Sigmoid colon (tissue), 6 donors: ENCODE measurements at regions not wholly inside any gene's neighbourhood (a gene's known extent, or its start where the extent isn't known, plus 50 kb on each side); places are given as distances from the start of the nearest gene placed in this dataset.

ENCODE experiments used
- DNase-seq: peaks from one replicate; pipeline ENCODE4 v3.0.0-alpha.2; 2019
- H3K27ac ChIP-seq, 4 donors: fragments of 200-600 bp; sonication (generic); one replicate each; pipeline ENCODE4 v1.5.1; 2016 to 2019; ENCODE audit warnings: mild to moderate bottlenecking in 1 of 4
- H3K27me3 ChIP-seq, 3 donors: fragments of 200-600 bp; sonication (generic); one replicate each; pipeline ENCODE4 v1.5.1; 2019; ENCODE audit warnings: mild to moderate bottlenecking in 1 of 3
- H3K36me3 ChIP-seq, 4 donors: fragments of 200-600 bp; sonication (generic); one replicate each; pipeline ENCODE4 v1.5.1; 2016 to 2019
- H3K4me1 ChIP-seq, 4 donors: fragments of 200-600 bp; sonication (generic); one replicate each; pipeline ENCODE4 v1.5.1; 2017 to 2019
- H3K4me3 ChIP-seq, 4 donors: fragments of 200-600 bp; sonication (generic); one replicate each; pipeline ENCODE4 v1.5.1; 2017 to 2019; ENCODE audit warnings: mild to moderate bottlenecking in 2 of 4, moderate library complexity in 1 of 4
- H3K9me3 ChIP-seq, 4 donors: fragments of 200-600 bp in 3 of 4; sonication (generic) in 3 of 4; one replicate each; pipeline versions ENCODE4 v1.5.1 to v1.6.1; 2013 to 2019
- CTCF ChIP-seq, 4 experiments: fragments of 450-650 bp in 3 of 4; fragments of 200-600 bp in 1 of 4; IDR thresholded peaks; one replicate each; pipeline ENCODE4 v1.5.1; 2016 to 2019; ENCODE audit warnings: antibody characterized with exemption in 4 of 4, mild to moderate bottlenecking in 3 of 4, moderate library complexity in 2 of 4
- EP300 ChIP-seq, 4 donors: sonication (generic); formaldehyde crosslinking; IDR thresholded peaks; one replicate each; pipeline ENCODE4 v1.6.1; 2017; ENCODE audit warnings: antibody characterized with exemption in 4 of 4
- POLR2A ChIP-seq, 2 donors: fragments of 450-650 bp; IDR thresholded peaks; one replicate each; pipeline ENCODE4 v1.6.1; 2016; ENCODE audit warnings: antibody characterized with exemption in 2 of 2, mild to moderate bottlenecking in 2 of 2, moderate library complexity in 2 of 2
- POLR2AphosphoS5 ChIP-seq, 4 donors: sonication (generic); formaldehyde crosslinking; IDR thresholded peaks; one replicate each; pipeline ENCODE4 v1.6.1; 2017; ENCODE audit warnings: antibody characterized with exemption in 4 of 4
- WGBS, 2 donors: extraction: QIAGEN DNeasy Blood & Tissue Kit; methylation state at CpG; one replicate each; pipeline ENCODE4 v1.1.7; 2013; 5-methylcytosine and 5-hydroxymethylcytosine counted together
- intact Hi-C: fragments of 100-400 bp; cut with DNase I; formaldehyde crosslinking; loops from one replicate; pipeline ENCODE4 v1.15.1; 2023
- donor health status: healthy with polysubstance abuse.
- donor health status: healthy.

- 92% methylated on average over 18 of the region's 18 CpGs for WGBS, 2 donors
These were observed 280.5 kb upstream of the TSHZ3 start for GRCh38 chr19:31629579-31630363.

GRCh38 chr19:31633014-31633413, 283.8 kb upstream of the TSHZ3 start:
- no peak for TF ChIP-seq EP300 (IDR thresholded peaks at IDR 0.05)
- TF ChIP-seq CTCF (IDR thresholded peaks at IDR 0.05) = no peak
- no peaks in the 10 kb centered on the region for H3K36me3 ChIP-seq
- H3K4me1 ChIP-seq = no peaks in the 10 kb centered on the region
- H3K9me3 ChIP-seq = no peaks in the 10 kb centered on the region
- intact Hi-C loops = no loop called here
- WGBS, 2 donors = 84 to 87% methylated on average over 8 of the region's 8 CpGs
- H3K27ac ChIP-seq = no peak overlapping the region
- H3K27me3 ChIP-seq = no peaks in the 10 kb centered on the region
- H3K4me3 ChIP-seq = no peak overlapping the region
- DNase-seq = no peak

More at GRCh38 chr19:31629579-31630363, 280.5 kb upstream of the TSHZ3 start:
- Histone ChIP-seq H3K4me1 (no peaks in the 10 kb centered on the region), H3K27me3 (no peaks in the 10 kb centered on the region), H3K36me3 (no peaks in the 10 kb centered on the region), H3K4me3 (no peak overlapping the region), H3K27ac (no peak overlapping the region), H3K9me3 (no peaks in the 10 kb centered on the region)
- no peak for TF ChIP-seq POLR2A (IDR thresholded peaks at IDR 0.05)
- no peak for TF ChIP-seq EP300 (IDR thresholded peaks at IDR 0.05)
- DNase-seq = no peak
- intact Hi-C loops = no loop called here

GRCh38 chr19:31639306-31639705, 290.1 kb upstream of the TSHZ3 start:
- Histone ChIP-seq H3K4me3 (no peak overlapping the region), H3K36me3 (no peaks in the 10 kb centered on the region), H3K27ac (no peak overlapping the region), H3K4me1 (no peaks in the 10 kb centered on the region), H3K27me3 (peaks cover 0 to 9% (median 0%) of the 10 kb centered on the region in 3 donors), H3K9me3 (no peaks in the 10 kb centered on the region)
- DNase-seq = no peak
- WGBS, 2 donors = 65 to 89% methylated on average over 1 of the region's 1 CpG
- intact Hi-C loops = no loop called here
- TF ChIP-seq POLR2A (IDR thresholded peaks at IDR 0.05) (no peak), CTCF (IDR thresholded peaks at IDR 0.05) (no peak), EP300 (IDR thresholded peaks at IDR 0.05) (no peak), POLR2AphosphoS5 (IDR thresholded peaks at IDR 0.05) (no peak)

GRCh38 chr19:31641591-31641990, 292.4 kb upstream of the TSHZ3 start:
- no peak overlapping the region for H3K27ac ChIP-seq
- no peaks in the 10 kb centered on the region for H3K36me3 ChIP-seq
- peaks cover 0 to 9% (median 2%) of the 10 kb centered on the region in 4 donors for H3K9me3 ChIP-seq
- intact Hi-C loops = no loop called here
- peaks cover 0 to 9% (median 0%) of the 10 kb centered on the region in 3 donors for H3K27me3 ChIP-seq
- DNase-seq = no peak
- 53 to 54% methylated on average over 2 of the region's 2 CpGs for WGBS, 2 donors
- H3K4me3 ChIP-seq = no peak overlapping the region
- no peak for TF ChIP-seq EP300 (IDR thresholded peaks at IDR 0.05)
- TF ChIP-seq POLR2A (IDR thresholded peaks at IDR 0.05) = no peak
- no peak for TF ChIP-seq CTCF (IDR thresholded peaks at IDR 0.05)
- no peak for TF ChIP-seq POLR2AphosphoS5 (IDR thresholded peaks at IDR 0.05)
- no peaks in the 10 kb centered on the region for H3K4me1 ChIP-seq

GRCh38 chr19:31648347-31648746, 299.1 kb upstream of the TSHZ3 start:
- H3K27me3 ChIP-seq = no peaks in the 10 kb centered on the region
- DNase-seq = no peak
- intact Hi-C loops = no loop called here
- H3K9me3 ChIP-seq = peaks cover 0 to 9% (median 2%) of the 10 kb centered on the region in 4 donors
- no peaks in the 10 kb centered on the region for H3K36me3 ChIP-seq
- H3K4me3 ChIP-seq = no peak overlapping the region
- H3K4me1 ChIP-seq = no peaks in the 10 kb centered on the region
- no peak overlapping the region for H3K27ac ChIP-seq
- TF ChIP-seq CTCF (IDR thresholded peaks at IDR 0.05) = no peak
- TF ChIP-seq POLR2A (IDR thresholded peaks at IDR 0.05) = no peak
- TF ChIP-seq EP300 (IDR thresholded peaks at IDR 0.05) = no peak
- no peak for TF ChIP-seq POLR2AphosphoS5 (IDR thresholded peaks at IDR 0.05)
- 80 to 83% methylated on average over 9 of the region's 9 CpGs for WGBS, 2 donors
